Stomach (tissue), 4 donors: ENCODE measurements at regions not wholly inside any gene's neighbourhood (a gene's known extent, or its start where the extent isn't known, plus 50 kb on each side); places are given as distances from the start of the nearest gene placed in this dataset.

Source experiments
- EP300 ChIP-seq: sonication (generic); formaldehyde crosslinking; IDR thresholded peaks from one replicate; pipeline ENCODE4 v1.6.1; 2017; ENCODE audit warnings: antibody characterized with exemption
- POLR2A ChIP-seq, 4 donors: fragments of 450-650 bp; IDR thresholded peaks; one replicate each; pipeline ENCODE4 v1.6.1; 2016; ENCODE audit warnings: antibody characterized with exemption in 4 of 4, control low read depth in 2 of 4, mild to moderate bottlenecking in 1 of 4, moderate library complexity in 1 of 4

- TF ChIP-seq EP300 (no peak), POLR2A (IDR thresholded peaks at IDR 0.05) (no peak)
These were observed 514.1 kb upstream of the INTU start for GRCh38 chr4:127118681-127119080.
